Stimulated activated naive CD4-positive, alpha-beta T cell treated with Interleukin-2 at 50 U/mL for 16 hours (primary cell): ENCODE measurements at regions not wholly inside any gene's neighbourhood (a gene's known extent, or its start where the extent isn't known, plus 50 kb on each side); places are given as distances from the start of the nearest gene placed in this dataset.
"Not testable (repeated sequence)": the region's sequence is repeated elsewhere in the genome, so short reads cannot be mapped to it uniquely, and the experiment has no call there.

Experiments used
- DNase-seq: peaks from one replicate; lab custom pipeline; 2025; lab: John Stamatoyannopoulos, UW

GRCh38 chr4:59615316-59615715 is 1584.8 kb upstream of the ADGRL3 start:
- no peak for DNase-seq

GRCh38 chr4:59629348-59629747 is 1570.8 kb upstream of the ADGRL3 start:
- DNase-seq: no peak

- no peak for DNase-seq
These were observed 1569.9 kb upstream of the ADGRL3 start for GRCh38 chr4:59630235-59630634.

- no peak for DNase-seq
These were observed 1569.2 kb upstream of the ADGRL3 start for GRCh38 chr4:59630922-59631321.

- no peak for DNase-seq
These were observed 1562.5 kb upstream of the ADGRL3 start for GRCh38 chr4:59637596-59637995.

GRCh38 chr4:59643682-59644081 is 1556.4 kb upstream of the ADGRL3 start:
- no peak for DNase-seq

- no peak for DNase-seq
These were observed 1555.4 kb upstream of the ADGRL3 start for GRCh38 chr4:59644765-59645164.

GRCh38 chr4:59646082-59646481 is 1554.0 kb upstream of the ADGRL3 start:
- DNase-seq: no peak

GRCh38 chr4:59647011-59647410 is 1553.1 kb upstream of the ADGRL3 start:
- DNase-seq: no peak

GRCh38 chr4:59647500-59647899 is 1552.6 kb upstream of the ADGRL3 start:
- no peak for DNase-seq

- DNase-seq: no peak
These were observed 1549.3 kb upstream of the ADGRL3 start for GRCh38 chr4:59650861-59651260.

GRCh38 chr4:59655996-59656395 is 1544.1 kb upstream of the ADGRL3 start:
- no peak for DNase-seq

GRCh38 chr4:59664771-59665170 is 1535.4 kb upstream of the ADGRL3 start:
- DNase-seq: no peak

- no peak for DNase-seq
These were observed 1533.5 kb upstream of the ADGRL3 start for GRCh38 chr4:59666645-59667044.

- DNase-seq: no peak
These were observed 1529.1 kb upstream of the ADGRL3 start for GRCh38 chr4:59671037-59671436.

GRCh38 chr4:59676389-59676788 is 1523.7 kb upstream of the ADGRL3 start:
- no peak for DNase-seq

GRCh38 chr4:59676992-59677391 is 1523.1 kb upstream of the ADGRL3 start:
- DNase-seq: not testable (repeated sequence)

- no peak for DNase-seq
These were observed 1514.5 kb upstream of the ADGRL3 start for GRCh38 chr4:59685626-59686025.

GRCh38 chr4:59689149-59689548 is 1511.0 kb upstream of the ADGRL3 start:
- no peak for DNase-seq

- DNase-seq: no peak
These were observed 1504.6 kb upstream of the ADGRL3 start for GRCh38 chr4:59695355-59696053.

GRCh38 chr4:59698041-59698440 is 1502.1 kb upstream of the ADGRL3 start:
- DNase-seq: no peak

- DNase-seq: no peak
These were observed 1499.5 kb upstream of the ADGRL3 start for GRCh38 chr4:59700651-59701050.

- DNase-seq: no peak
These were observed 1495.5 kb upstream of the ADGRL3 start for GRCh38 chr4:59704616-59705015.

GRCh38 chr4:59712470-59712869 is 1487.7 kb upstream of the ADGRL3 start:
- DNase-seq: no peak
